ENCODE measurements at regions not wholly inside any gene's neighbourhood (a gene's known extent, or its start where the extent isn't known, plus 50 kb on each side); places are given as distances from the start of the nearest gene placed in this dataset.

DNA sequence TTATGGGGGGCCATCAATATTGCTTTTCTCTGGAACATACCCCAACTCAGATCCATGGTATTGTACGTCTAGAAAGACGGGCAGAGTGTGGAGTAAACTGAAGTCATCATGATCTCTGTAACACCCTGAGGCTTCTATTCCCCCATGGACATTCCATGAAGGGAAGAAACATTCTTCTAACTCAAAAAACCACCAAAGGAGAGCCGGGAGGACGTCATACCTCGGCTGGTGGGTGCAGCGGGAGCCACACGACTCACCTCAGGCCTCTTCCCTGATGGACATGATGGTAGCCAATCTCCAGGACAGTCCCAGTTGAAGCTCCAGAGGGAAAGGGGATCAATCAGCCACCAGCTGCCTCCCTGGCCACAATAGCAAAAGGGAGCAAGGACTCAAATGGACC is 127.3 kb downstream of the MREG start:
- ChIA-PET POLR2A (no interaction called here), CTCF (no interaction called here)
- no peak overlapping the region for H3K4me3 Mint-ChIP-seq
- TF ChIP-seq NFATC4 (CRISPR knock-in tag; IDR thresholded peaks at IDR 0.05) (no peak), MAX (CRISPR knock-in tag; IDR thresholded peaks at IDR 0.05) (no peak)
- H3K27me3 Mint-ChIP-seq (ENCODE audit: low read depth): peaks cover 4% of the 10 kb centered on the region; the same call in 1 of the 2 replicates
- peaks cover 3% of the 10 kb centered on the region; the same call in 1 of the 2 replicates for H3K4me1 Mint-ChIP-seq
- H3K36me3 Mint-ChIP-seq: no peaks in the 10 kb centered on the region
- no peak overlapping the region for H3K27ac Mint-ChIP-seq
- H3K9me3 Mint-ChIP-seq: peaks cover 8% of the 10 kb centered on the region
- DNase-seq (ENCODE audit: low spot score): no peak
- ATAC-seq: no peak

DNA sequence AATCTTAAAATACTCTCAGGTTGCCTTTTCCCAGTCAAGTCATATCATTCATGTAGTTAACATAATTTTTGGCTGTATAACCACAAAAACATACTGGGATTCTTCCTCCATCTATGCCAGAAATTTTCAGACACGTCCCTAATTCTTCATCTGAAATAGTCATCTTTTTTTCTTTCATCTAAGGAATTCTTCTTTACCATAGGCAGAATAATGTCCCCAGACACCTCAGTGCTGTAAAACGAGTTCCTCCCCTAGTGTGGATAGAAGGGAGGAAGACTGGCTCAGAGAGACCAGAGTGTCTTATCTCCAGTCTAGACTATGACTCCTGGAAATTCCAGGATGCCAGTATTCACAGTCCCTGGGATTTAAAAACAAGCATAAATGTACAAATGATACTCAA is 127.8 kb downstream of the MREG start:
- Mint-ChIP-seq H3K9me3 (peaks cover 8% of the 10 kb centered on the region), H3K36me3 (no peaks in the 10 kb centered on the region), H3K4me1 (peaks cover 5% of the 10 kb centered on the region; the same call in 1 of the 2 replicates), H3K27ac (no peak overlapping the region), H3K27me3 (ENCODE audit: low read depth) (peaks cover 4% of the 10 kb centered on the region; the same call in 1 of the 2 replicates), H3K4me3 (no peak overlapping the region)
- TF ChIP-seq, protein P1, sequence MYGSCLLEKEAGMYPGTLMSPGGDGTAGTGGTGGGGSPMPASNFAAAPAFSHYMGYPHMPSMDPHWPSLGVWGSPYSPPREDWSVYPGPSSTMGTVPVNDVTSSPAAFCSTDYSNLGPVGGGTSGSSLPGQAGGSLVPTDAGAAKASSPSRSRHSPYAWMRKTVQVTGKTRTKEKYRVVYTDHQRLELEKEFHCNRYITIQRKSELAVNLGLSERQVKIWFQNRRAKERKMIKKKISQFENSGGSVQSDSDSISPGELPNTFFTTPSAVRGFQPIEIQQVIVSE (CRISPR knock-in tag; IDR thresholded peaks at IDR 0.05; ENCODE audit: borderline replicate concordance): no peak
- TF ChIP-seq ATF3 (CRISPR knock-in tag; conservative IDR thresholded peaks at IDR 0.05) (no peak), SP1 (CRISPR knock-in tag; conservative IDR thresholded peaks at IDR 0.05) (no peak), E2F4 (CRISPR knock-in tag; IDR thresholded peaks at IDR 0.05; ENCODE audit: borderline replicate concordance, low read depth) (no peak), GABPB1 (CRISPR knock-in tag; IDR thresholded peaks at IDR 0.05) (no peak), ZNF396 (CRISPR knock-in tag; IDR thresholded peaks at IDR 0.05; ENCODE audit: borderline replicate concordance) (no peak), ZNF671 (CRISPR knock-in tag; IDR thresholded peaks at IDR 0.05) (no peak), ATF6 (CRISPR knock-in tag; IDR thresholded peaks at IDR 0.05) (no peak)
- TF ChIP-seq, protein P2, sequence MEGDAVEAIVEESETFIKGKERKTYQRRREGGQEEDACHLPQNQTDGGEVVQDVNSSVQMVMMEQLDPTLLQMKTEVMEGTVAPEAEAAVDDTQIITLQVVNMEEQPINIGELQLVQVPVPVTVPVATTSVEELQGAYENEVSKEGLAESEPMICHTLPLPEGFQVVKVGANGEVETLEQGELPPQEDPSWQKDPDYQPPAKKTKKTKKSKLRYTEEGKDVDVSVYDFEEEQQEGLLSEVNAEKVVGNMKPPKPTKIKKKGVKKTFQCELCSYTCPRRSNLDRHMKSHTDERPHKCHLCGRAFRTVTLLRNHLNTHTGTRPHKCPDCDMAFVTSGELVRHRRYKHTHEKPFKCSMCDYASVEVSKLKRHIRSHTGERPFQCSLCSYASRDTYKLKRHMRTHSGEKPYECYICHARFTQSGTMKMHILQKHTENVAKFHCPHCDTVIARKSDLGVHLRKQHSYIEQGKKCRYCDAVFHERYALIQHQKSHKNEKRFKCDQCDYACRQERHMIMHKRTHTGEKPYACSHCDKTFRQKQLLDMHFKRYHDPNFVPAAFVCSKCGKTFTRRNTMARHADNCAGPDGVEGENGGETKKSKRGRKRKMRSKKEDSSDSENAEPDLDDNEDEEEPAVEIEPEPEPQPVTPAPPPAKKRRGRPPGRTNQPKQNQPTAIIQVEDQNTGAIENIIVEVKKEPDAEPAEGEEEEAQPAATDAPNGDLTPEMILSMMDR (IDR thresholded peaks at IDR 0.05): no peak
- TF ChIP-seq, protein P3, sequence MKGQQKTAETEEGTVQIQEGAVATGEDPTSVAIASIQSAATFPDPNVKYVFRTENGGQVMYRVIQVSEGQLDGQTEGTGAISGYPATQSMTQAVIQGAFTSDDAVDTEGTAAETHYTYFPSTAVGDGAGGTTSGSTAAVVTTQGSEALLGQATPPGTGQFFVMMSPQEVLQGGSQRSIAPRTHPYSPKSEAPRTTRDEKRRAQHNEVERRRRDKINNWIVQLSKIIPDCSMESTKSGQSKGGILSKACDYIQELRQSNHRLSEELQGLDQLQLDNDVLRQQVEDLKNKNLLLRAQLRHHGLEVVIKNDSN (CRISPR knock-in tag; IDR thresholded peaks at IDR 0.05): no peak
- ChIA-PET CTCF (no interaction called here), POLR2A (no interaction called here)
- ATAC-seq (no peak), DNase-seq (ENCODE audit: low spot score) (no peak)

DNA sequence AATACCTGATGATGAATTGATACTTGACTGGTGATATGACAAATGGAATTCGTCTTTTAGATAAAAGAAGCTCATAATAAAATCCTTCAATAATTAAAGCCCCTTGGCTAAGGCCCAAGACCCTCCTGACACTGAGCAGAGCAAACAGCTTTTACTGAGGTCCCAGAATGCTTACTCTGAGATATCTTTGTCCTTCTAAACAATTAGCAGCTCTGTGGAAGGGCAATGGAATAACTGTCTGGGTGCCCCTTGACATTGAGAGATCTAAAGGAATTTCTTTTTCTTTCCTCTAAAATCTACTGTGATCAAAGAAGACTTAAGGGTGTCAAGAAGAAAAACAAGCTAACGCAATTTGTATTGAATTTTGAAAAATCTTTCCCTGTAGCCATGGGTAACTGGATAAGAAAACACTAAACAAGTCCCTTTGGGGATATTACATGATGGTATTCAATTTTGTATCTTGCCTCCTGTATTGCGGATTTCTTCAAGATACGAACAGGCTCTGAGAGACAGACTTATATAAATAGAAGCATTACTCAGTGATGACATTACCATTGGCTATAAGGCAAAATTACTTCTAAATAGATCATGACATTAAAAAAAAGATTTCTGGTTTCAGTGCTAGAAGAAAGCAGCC is 128.8 kb downstream of the MREG start:
- peaks cover 4% of the 10 kb centered on the region for H3K9me3 Mint-ChIP-seq
- DNase-seq (ENCODE audit: low spot score) (no peak), ATAC-seq (no peak)
- no peak overlapping the region for H3K27ac Mint-ChIP-seq
- POLR2A ChIA-PET: no interaction called here
- H3K36me3 Mint-ChIP-seq: no peaks in the 10 kb centered on the region
- peaks cover 4% of the 10 kb centered on the region; the same call in 1 of the 2 replicates for H3K27me3 Mint-ChIP-seq (ENCODE audit: low read depth)
- H3K4me1 Mint-ChIP-seq: peaks cover 6% of the 10 kb centered on the region; the same call in 1 of the 2 replicates
- H3K4me3 Mint-ChIP-seq: no peak overlapping the region
- CTCF ChIA-PET: interaction anchor here (0.6 kb wide), 1 partner anchor 547 kb away, joined by 3 read pairs; no protein-coding TSS in a partner anchor
- TF ChIP-seq AR (CRISPR knock-in tag; IDR thresholded peaks at IDR 0.05) (no peak), ZNF425 (CRISPR knock-in tag; conservative IDR thresholded peaks at IDR 0.05) (no peak), SOX15 (CRISPR knock-in tag; IDR thresholded peaks at IDR 0.05) (no peak), ATF6 (CRISPR knock-in tag; IDR thresholded peaks at IDR 0.05) (no peak), HMGA2 (CRISPR knock-in tag; IDR thresholded peaks at IDR 0.05) (no peak)
